ENCODE measurements at regions not wholly inside any gene's neighbourhood (a gene's known extent, or its start where the extent isn't known, plus 50 kb on each side); places are given as distances from the start of the nearest gene placed in this dataset.

- intact Hi-C loops (cut with DNase I) = no loop called here
- no peaks in the 10 kb centered on the region for H3K36me3 ChIP-seq (ENCODE audit: control insufficient read depth in 2 of 3, insufficient read depth in 3 of 3, low read length in 3 of 3)
- H3K9me3 ChIP-seq (ENCODE audit: control insufficient read depth in 2 of 3, insufficient read depth in 1 of 3, low read length in 3 of 3) = no peaks in the 10 kb centered on the region
- no peaks in the 10 kb centered on the region for H3K27me3 ChIP-seq (ENCODE audit: control insufficient read depth, insufficient read depth, low read length)
- TF ChIP-seq, protein P1, sequence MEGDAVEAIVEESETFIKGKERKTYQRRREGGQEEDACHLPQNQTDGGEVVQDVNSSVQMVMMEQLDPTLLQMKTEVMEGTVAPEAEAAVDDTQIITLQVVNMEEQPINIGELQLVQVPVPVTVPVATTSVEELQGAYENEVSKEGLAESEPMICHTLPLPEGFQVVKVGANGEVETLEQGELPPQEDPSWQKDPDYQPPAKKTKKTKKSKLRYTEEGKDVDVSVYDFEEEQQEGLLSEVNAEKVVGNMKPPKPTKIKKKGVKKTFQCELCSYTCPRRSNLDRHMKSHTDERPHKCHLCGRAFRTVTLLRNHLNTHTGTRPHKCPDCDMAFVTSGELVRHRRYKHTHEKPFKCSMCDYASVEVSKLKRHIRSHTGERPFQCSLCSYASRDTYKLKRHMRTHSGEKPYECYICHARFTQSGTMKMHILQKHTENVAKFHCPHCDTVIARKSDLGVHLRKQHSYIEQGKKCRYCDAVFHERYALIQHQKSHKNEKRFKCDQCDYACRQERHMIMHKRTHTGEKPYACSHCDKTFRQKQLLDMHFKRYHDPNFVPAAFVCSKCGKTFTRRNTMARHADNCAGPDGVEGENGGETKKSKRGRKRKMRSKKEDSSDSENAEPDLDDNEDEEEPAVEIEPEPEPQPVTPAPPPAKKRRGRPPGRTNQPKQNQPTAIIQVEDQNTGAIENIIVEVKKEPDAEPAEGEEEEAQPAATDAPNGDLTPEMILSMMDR (IDR thresholded peaks at IDR 0.05; ENCODE audit: borderline replicate concordance, extremely low read depth, insufficient read depth) = no peak
- DNase-seq (peak in 3 of 5 donors; percentile 28 to 89 (median 62)), FAIRE-seq (no peak)
- no peak overlapping the region for H3K27ac ChIP-seq (ENCODE audit: low read depth in 2 of 2, low read length in 2 of 2)
- no peak overlapping the region for H3K4me3 ChIP-seq (ENCODE audit: low read length in 3 of 3)
- no peaks in the 10 kb centered on the region for H3K4me1 ChIP-seq (ENCODE audit: control insufficient read depth in 2 of 3, insufficient read depth in 2 of 3, low read depth in 1 of 3, low read length in 3 of 3)
- H3K9ac ChIP-seq (ENCODE audit: low read length in 3 of 3) = no peak overlapping the region
Measured at GRCh38 chr13:86585835-86586234, 786.6 kb upstream of the SLITRK6 start.

- no peak overlapping the region for H3K4me3 ChIP-seq (ENCODE audit: low read length in 3 of 3)
- H3K27me3 ChIP-seq (ENCODE audit: control insufficient read depth, insufficient read depth, low read length) = no peaks in the 10 kb centered on the region
- no peak for FAIRE-seq
- intact Hi-C loops (cut with DNase I) = no loop called here
- no peak overlapping the region for H3K27ac ChIP-seq (ENCODE audit: low read depth in 2 of 2, low read length in 2 of 2)
- H3K9me3 ChIP-seq (ENCODE audit: control insufficient read depth in 2 of 3, insufficient read depth in 1 of 3, low read length in 3 of 3) = no peaks in the 10 kb centered on the region
- H3K36me3 ChIP-seq (ENCODE audit: control insufficient read depth in 2 of 3, insufficient read depth in 3 of 3, low read length in 3 of 3) = no peaks in the 10 kb centered on the region
- TF ChIP-seq, protein P1 (IDR thresholded peaks at IDR 0.05; ENCODE audit: borderline replicate concordance, extremely low read depth, insufficient read depth) = no peak
- DNase-seq = no peak
- H3K9ac ChIP-seq (ENCODE audit: low read length in 3 of 3) = no peak overlapping the region
- H3K4me1 ChIP-seq (ENCODE audit: control insufficient read depth in 2 of 3, insufficient read depth in 2 of 3, low read depth in 1 of 3, low read length in 3 of 3) = no peaks in the 10 kb centered on the region
Measured at GRCh38 chr13:86591862-86592261, 792.6 kb upstream of the SLITRK6 start.

DNA sequence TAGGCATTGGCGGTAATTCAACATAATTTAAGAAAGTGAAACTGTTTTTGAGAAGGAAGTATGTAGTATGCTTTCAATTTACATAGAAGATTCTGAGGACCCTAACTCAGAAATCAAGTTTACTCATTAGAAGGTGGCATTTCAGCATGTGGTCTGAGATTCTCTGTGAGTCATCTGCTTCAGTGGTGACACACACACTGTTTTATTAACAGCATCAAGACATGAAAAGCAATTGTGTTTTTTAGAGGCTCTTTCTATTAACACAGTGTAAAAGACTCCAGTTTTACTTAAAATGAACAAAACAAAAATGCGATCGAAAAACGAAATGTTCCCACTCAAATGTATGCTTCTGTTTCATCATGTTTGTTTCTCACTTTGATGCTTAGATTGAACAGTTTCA lies 802.1 kb upstream of the SLITRK6 start:
- Histone ChIP-seq H3K4me3 (ENCODE audit: low read length in 3 of 3) (no peak overlapping the region), H3K9ac (ENCODE audit: low read length in 3 of 3) (no peak overlapping the region), H3K27me3 (ENCODE audit: control insufficient read depth, insufficient read depth, low read length) (no peaks in the 10 kb centered on the region), H3K4me1 (ENCODE audit: control insufficient read depth in 2 of 3, insufficient read depth in 2 of 3, low read depth in 1 of 3, low read length in 3 of 3) (no peaks in the 10 kb centered on the region), H3K9me3 (ENCODE audit: control insufficient read depth in 2 of 3, insufficient read depth in 1 of 3, low read length in 3 of 3) (no peaks in the 10 kb centered on the region), H3K27ac (ENCODE audit: low read depth in 2 of 2, low read length in 2 of 2) (no peak overlapping the region), H3K36me3 (ENCODE audit: control insufficient read depth in 2 of 3, insufficient read depth in 3 of 3, low read length in 3 of 3) (no peaks in the 10 kb centered on the region)
- intact Hi-C loops (cut with DNase I) = loop anchor here (10.0 kb wide), 1 partner anchor 57 kb away; no protein-coding TSS in a partner anchor
- TF ChIP-seq, protein P1 (IDR thresholded peaks at IDR 0.05; ENCODE audit: borderline replicate concordance, extremely low read depth, insufficient read depth) = no peak
- FAIRE-seq = no peak
- DNase-seq = no peak

- Histone ChIP-seq H3K4me3 (ENCODE audit: low read length in 3 of 3) (no peak overlapping the region), H3K36me3 (ENCODE audit: control insufficient read depth in 2 of 3, insufficient read depth in 3 of 3, low read length in 3 of 3) (no peaks in the 10 kb centered on the region), H3K4me1 (ENCODE audit: control insufficient read depth in 2 of 3, insufficient read depth in 2 of 3, low read depth in 1 of 3, low read length in 3 of 3) (no peaks in the 10 kb centered on the region), H3K27ac (ENCODE audit: low read depth in 2 of 2, low read length in 2 of 2) (no peak overlapping the region), H3K9me3 (ENCODE audit: control insufficient read depth in 2 of 3, insufficient read depth in 1 of 3, low read length in 3 of 3) (no peaks in the 10 kb centered on the region), H3K9ac (ENCODE audit: low read length in 3 of 3) (no peak overlapping the region), H3K27me3 (ENCODE audit: control insufficient read depth, insufficient read depth, low read length) (no peaks in the 10 kb centered on the region)
- intact Hi-C loops (cut with DNase I) = loop anchor here (10.0 kb wide), 1 partner anchor 61 kb away; no protein-coding TSS in a partner anchor
- TF ChIP-seq, protein P1 (IDR thresholded peaks at IDR 0.05; ENCODE audit: borderline replicate concordance, extremely low read depth, insufficient read depth) = no peak
- no peak for FAIRE-seq
- DNase-seq = no peak
Measured at GRCh38 chr13:86606264-86606663, 807.0 kb upstream of the SLITRK6 start.

Measured in kidney (tissue), 13 donors.